C1 segment of cervical spinal cord (tissue), 14 donors: ENCODE measurements at regions not wholly inside any gene's neighbourhood (a gene's known extent, or its start where the extent isn't known, plus 50 kb on each side); places are given as distances from the start of the nearest gene placed in this dataset.
"Not testable (repeated sequence)": the region's sequence is repeated elsewhere in the genome, so short reads cannot be mapped to it uniquely, and the experiment has no call there.

Experiments
- DNase-seq, 14 donors: peaks; one replicate each; lab custom pipeline; 2025; lab: John Stamatoyannopoulos, UW

DNA sequence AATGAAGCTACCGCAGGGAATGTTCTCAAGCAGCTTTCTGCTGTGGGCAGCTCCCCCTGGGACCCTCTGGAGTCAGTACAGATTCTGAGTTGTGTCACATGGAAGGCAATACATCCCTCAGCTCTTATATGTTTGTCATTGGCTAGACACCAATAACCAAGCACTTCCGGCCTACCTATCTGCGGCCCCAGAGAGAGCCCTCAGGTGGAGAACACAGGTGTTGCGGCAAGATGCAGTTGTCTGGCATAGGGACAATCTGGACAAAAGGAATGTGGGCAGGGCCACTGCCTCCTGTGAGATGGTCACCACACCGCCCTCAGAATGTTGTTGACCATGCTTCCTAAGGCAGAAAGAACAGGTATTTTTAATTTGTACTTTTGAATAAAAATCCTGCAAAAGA is 118.7 kb downstream of the BRMS1L start:
- DNase-seq: no peak

DNA sequence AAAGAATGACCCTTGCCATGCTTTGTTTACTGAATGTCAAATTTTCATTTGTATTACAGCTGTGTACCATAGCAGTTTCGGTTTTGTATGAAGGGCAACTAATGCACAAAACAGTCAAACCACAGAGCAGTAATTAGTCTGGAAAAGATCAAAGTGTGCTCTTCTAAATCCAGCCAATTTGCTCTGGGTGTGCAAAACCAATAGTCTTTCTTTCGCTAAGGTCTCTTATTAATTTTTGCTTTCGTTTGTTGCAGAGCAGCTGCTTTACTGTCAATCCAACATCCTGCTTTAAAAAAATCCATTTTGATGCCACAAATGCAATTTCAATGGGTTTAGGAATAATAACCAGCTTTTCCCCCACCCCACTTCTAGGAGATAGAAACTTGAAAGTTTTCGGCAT is 114.2 kb downstream of the BRMS1L start:
- DNase-seq: no peak

DNA sequence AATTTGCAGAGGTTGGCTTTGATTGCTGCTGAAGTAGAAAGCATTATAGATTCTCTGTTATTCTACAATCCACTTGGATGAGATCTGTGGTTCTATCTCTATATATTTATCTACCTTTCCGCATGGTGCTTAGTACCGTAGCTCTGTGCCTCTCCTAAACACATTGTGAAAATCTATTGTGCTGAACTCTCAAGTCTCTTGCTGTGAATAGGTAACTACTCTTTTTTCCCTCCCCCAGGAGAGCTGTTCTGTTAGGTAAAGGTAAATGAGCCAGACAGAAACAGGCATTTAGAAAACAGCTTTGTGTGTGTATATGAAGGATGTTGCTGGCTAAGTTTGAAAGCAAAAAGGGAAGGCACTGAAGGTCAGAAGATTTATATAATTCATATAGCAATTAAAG is 112.6 kb downstream of the BRMS1L start:
- DNase-seq: no peak

DNA sequence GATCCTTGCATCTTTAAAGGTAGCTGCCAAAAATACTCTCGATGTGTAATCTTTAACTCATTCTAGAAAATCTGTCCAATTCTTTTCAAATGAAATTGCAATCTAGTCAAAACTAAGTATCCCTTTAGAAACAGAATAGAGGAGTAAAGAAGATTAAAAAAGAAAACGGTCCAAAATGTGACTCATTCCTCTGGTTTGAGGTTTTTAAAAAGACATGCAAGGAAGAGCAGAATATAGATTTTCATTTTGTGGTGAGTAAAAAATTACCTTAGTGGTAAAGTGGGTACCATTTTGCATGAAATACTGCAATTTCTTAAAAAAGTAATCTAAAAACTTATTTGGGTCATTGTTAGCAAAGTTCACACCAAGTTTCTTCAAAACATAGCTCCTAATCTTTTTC is 108.4 kb downstream of the BRMS1L start:
- no peak for DNase-seq

DNA sequence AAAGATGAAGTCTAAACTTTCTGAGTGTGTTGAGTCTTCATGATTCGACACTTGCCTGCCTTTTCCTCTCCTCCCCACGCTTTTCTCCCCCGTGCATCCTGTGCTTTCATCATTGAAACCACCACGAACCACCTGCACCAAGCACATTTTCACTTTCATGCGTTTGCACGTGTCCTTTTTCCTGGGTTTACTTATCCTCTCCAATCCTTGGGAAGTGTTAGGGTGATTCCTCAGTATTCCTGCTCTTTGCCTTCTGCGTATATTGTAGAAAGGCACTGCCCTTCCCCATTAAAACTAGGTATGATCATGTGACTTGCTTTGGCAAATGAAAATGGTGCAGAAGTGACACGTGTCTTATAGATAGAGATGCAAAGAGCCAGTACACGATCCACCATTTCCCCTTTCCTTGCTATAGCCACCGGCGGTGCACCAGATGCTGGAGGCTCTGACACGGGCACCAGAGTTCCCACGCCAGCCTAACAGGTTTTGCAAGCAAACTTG is 106.6 kb downstream of the BRMS1L start:
- DNase-seq: no peak

DNA sequence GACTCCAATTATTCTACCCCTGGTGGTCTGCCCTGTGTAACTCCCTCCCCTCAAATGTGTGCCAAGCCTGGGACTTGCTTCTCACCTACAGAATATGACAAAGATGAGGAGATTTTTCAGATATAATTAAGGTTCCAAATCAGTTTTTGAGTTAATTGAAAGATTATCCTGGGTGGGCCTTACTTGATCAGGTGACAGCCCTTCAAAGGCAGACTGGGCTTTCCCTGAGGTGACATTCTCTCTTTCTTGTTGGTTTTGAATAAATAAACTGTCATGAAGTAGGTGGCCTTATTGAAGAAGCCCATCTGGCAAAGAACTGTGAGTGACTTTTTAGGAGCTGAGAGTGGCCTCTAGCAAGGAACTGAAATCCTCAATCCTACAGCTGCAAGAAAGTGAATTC is 106.0 kb downstream of the BRMS1L start:
- no peak for DNase-seq

DNA sequence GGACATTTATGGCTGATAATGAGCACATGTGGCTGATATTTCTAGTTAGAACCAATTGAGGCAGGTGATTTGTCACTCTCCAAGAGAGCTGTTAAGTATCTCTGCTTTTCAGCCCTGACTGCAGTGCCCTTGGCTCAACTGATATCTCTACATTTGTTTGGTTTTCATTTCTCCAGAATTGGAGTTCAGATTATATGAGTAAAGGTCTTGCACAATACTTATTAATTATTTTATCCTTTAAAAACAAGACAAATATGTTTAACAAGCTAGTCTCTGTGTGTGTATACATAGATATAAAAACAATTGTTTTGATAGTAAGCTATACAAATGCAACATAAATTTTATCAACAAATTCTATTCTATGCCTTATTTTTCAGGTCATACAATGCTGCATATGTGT is 105.2 kb downstream of the BRMS1L start:
- no peak for DNase-seq

DNA sequence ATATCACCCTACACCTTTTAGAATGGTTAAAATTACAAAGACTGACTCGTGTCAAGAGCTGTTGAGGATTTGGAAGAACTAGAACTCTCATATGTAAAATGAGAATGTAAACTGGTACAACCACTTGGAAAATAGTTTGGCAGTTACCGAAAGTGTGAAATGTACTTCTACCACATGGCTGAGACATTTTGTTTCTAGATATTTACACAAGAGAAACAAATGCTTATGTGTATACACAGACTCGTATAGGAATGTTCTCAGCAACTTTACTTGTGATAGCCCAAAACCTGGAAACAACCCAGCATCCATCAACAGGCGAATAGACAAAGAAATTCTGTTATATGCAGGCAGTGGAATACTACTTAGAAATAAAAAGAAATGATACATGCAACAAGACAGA is 103.0 kb downstream of the BRMS1L start:
- no peak for DNase-seq

DNA sequence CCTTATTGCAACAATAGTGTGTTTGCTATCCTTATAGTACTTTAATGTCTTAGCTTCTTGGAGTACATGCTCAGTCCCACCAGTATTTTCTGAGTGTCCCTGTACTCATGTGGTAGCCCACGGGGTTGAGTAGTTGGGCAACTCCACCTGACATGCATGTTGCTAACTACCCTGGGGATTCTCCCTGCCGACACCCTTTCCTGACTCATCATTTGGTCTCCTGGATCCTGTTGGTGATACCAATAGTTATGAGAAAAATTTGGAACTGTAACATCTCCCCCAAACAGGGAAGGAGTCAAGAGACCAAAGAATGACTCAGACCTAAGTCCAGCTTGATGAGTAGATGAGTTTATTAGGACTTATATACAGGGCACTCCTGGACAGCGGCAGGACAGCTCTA is 101.6 kb downstream of the BRMS1L start:
- no peak for DNase-seq

DNA sequence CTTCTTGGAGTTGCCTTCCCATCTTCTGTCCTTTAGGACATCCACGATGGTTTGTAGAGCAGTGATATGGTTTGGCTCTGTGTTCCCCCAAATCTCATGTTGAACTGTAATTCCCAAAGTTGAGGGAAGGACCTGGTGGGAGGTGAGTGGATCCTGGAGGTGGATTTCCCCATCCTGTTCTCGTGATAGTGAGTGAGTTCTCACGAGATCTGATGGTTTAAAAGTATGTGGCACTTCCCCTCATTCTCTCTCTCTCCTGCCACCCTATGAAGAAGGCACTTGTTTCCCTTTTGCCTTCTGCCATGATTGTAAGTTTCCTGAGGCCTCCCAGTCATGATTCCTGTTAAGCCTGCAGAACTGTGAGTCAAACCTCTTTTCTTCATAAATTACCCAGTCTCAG is 99.2 kb downstream of the BRMS1L start:
- no peak for DNase-seq

DNA sequence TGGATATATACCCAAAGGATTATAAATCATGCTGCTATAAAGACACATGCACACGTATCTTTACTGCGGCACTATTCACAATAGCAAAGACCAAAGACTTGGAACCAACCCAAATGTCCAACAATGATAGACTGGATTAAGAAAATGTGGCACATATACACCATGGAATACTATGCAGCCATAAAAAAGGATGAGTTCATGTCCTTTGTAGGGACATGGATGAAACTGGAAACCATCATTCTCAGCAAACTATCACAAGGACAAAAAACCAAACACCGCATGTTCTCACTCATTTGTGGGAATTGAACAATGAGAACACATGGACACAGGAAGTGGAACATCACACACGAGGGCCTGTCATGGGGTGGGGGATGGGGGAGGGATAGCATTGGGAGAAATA is 96.5 kb downstream of the BRMS1L start:
- DNase-seq: not testable (repeated sequence)

DNA sequence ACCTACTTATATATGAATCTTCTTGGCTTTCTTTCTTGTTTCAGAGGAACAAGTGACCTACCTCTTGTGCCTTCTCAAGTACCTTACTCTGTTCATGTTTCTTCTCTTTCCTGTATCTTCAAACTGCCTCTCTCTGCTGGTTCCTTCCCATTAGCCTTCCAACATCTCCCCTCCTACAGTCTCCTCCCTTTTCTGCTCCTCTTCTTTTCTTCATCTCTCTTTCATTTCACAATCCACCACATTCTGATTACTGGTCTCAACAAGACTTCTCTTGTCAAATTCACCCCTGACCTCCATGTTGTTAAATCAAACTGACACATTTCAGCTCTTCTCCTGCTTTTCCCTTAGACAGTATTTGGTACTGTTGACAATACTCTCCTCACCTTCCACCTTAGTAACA is 95.6 kb downstream of the BRMS1L start:
- no peak for DNase-seq
